ENCODE measurements at regions not wholly inside any gene's neighbourhood (a gene's known extent, or its start where the extent isn't known, plus 50 kb on each side); places are given as distances from the start of the nearest gene placed in this dataset.
A peak's percentile ranks its signal among the peaks of the same experiment; 100 is the strongest.

- 0 to 6% methylated on average over 1 to 4 of the region's 4 CpGs for WGBS, 2 experiments (ENCODE audit: low coverage in 1 of 2, low lambda C conversion rate in 2 of 2, missing lambda C conversion rate in 2 of 2)
- DNase-seq = peak; percentile 58
- H3K27ac ChIP-seq = no peak overlapping the region
Observed at GRCh38 chrX:63930140-63930539, 145.1 kb upstream of the ARHGEF9 start.

DNA sequence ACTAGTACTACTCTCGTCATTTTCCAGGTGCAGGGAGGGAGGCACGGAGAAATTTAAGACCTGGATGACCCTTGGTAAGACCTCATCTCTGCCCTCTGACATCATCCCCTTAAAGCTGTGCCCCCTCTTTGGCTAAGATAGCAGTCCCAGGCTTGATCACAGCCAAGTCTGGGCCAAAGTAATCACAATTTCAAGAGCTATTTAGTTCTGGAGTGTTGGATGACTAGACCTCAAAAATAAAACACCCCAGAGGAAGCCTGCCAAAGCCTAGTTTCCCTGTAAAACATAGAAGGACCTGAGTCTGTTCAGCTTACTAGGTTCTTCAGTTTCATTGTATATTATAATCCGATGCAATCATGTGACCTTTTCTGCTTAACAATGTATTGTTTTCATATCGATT lies 144.6 kb upstream of the ARHGEF9 start:
- Histone ChIP-seq H3K79me2 (ENCODE audit: insufficient read depth) (no peaks in the 10 kb centered on the region), H4K20me1 (ENCODE audit: insufficient read depth) (no peaks in the 10 kb centered on the region), H3K27ac (no peak overlapping the region), H3K9me3 (ENCODE audit: low read depth) (no peaks in the 10 kb centered on the region), H3F3A (ENCODE audit: insufficient read depth) (no peaks in the 10 kb centered on the region), H3K4me3 (no peak overlapping the region), H3K9me2 (ENCODE audit: insufficient read depth) (no peaks in the 10 kb centered on the region), H2AFZ (peak overlapping the region; percentile 53; the same call in 1 of the 2 replicates), H3K27me3 (replicated peaks; ENCODE audit: insufficient read depth) (no peaks in the 10 kb centered on the region), H3K9ac (no peak overlapping the region), H3K36me3 (ENCODE audit: low read depth) (no peaks in the 10 kb centered on the region), H3K4me2 (ENCODE audit: unreplicated experiment) (no peak overlapping the region), H3K4me1 (ENCODE audit: insufficient read depth) (no peaks in the 10 kb centered on the region)
- in situ Hi-C loops (cut with MboI) = no loop called here
- DNase-seq = no peak
- 49 to 76% methylated on average over 3 to 4 of the region's 4 CpGs for WGBS, 2 experiments (ENCODE audit: low coverage in 1 of 2, low lambda C conversion rate in 2 of 2, missing lambda C conversion rate in 2 of 2)
- TF ChIP-seq EZH2phosphoT487 (IDR thresholded peaks at IDR 0.05; ENCODE audit: insufficient read depth, low read depth) (no peak), EZH2 (IDR thresholded peaks at IDR 0.05; ENCODE audit: insufficient read depth, poor library complexity, severe bottlenecking) (no peak)

More at GRCh38 chrX:63930140-63930539, 145.1 kb upstream of the ARHGEF9 start:
- Histone ChIP-seq H3F3A (ENCODE audit: insufficient read depth) (no peaks in the 10 kb centered on the region), H3K36me3 (ENCODE audit: low read depth) (no peaks in the 10 kb centered on the region), H3K9me3 (ENCODE audit: low read depth) (no peaks in the 10 kb centered on the region), H4K20me1 (ENCODE audit: insufficient read depth) (no peaks in the 10 kb centered on the region), H3K4me1 (ENCODE audit: insufficient read depth) (no peaks in the 10 kb centered on the region), H3K4me3 (no peak overlapping the region), H3K9ac (no peak overlapping the region), H3K4me2 (ENCODE audit: unreplicated experiment) (no peak overlapping the region), H2AFZ (peak overlapping the region; percentile 53), H3K27me3 (replicated peaks; ENCODE audit: insufficient read depth) (no peaks in the 10 kb centered on the region), H3K79me2 (ENCODE audit: insufficient read depth) (no peaks in the 10 kb centered on the region), H3K9me2 (ENCODE audit: insufficient read depth) (no peaks in the 10 kb centered on the region)
- in situ Hi-C loops (cut with MboI) = no loop called here
- TF ChIP-seq EZH2 (IDR thresholded peaks at IDR 0.05; ENCODE audit: insufficient read depth, poor library complexity, severe bottlenecking) (no peak), EZH2phosphoT487 (IDR thresholded peaks at IDR 0.05; ENCODE audit: insufficient read depth, low read depth) (no peak)

DNA sequence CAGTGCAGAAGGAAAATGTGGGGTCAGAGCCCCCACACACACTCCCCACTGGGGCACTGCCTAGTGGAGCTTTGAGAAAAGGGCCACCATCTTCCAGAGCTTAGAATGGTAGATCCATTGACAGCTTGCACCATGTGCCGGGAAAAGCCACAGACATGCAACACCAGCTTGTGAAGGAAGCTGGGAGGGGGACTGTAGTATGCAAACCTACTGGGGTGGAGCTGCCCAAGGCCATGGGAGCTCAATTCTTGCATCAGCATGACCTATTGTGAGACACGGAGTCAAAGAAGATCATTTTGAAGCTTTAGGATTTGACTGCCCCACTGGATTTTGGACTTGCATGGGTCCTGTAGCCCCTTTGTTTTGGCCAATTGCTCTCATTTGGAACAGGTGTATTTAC lies 142.8 kb upstream of the ARHGEF9 start:
- no peaks in the 10 kb centered on the region for H3K9me2 ChIP-seq (ENCODE audit: insufficient read depth)
- no peaks in the 10 kb centered on the region for H3K9me3 ChIP-seq (ENCODE audit: low read depth)
- no peaks in the 10 kb centered on the region for H3K79me2 ChIP-seq (ENCODE audit: insufficient read depth)
- H2AFZ ChIP-seq = no peak overlapping the region
- H3F3A ChIP-seq (ENCODE audit: insufficient read depth) = no peaks in the 10 kb centered on the region
- H3K9ac ChIP-seq = no peak overlapping the region
- no peaks in the 10 kb centered on the region for H3K36me3 ChIP-seq (ENCODE audit: low read depth)
- in situ Hi-C loops (cut with MboI) = no loop called here
- H4K20me1 ChIP-seq (ENCODE audit: insufficient read depth) = no peaks in the 10 kb centered on the region
- H3K4me1 ChIP-seq (ENCODE audit: insufficient read depth) = no peaks in the 10 kb centered on the region
- H3K4me2 ChIP-seq (ENCODE audit: unreplicated experiment) = no peak overlapping the region
- H3K4me3 ChIP-seq = no peak overlapping the region
- TF ChIP-seq EZH2 (IDR thresholded peaks at IDR 0.05; ENCODE audit: insufficient read depth, poor library complexity, severe bottlenecking) = no peak
- TF ChIP-seq EZH2phosphoT487 (IDR thresholded peaks at IDR 0.05; ENCODE audit: insufficient read depth, low read depth) = no peak
- no peak overlapping the region for H3K27ac ChIP-seq
- WGBS, 2 experiments (ENCODE audit: low coverage in 1 of 2, low lambda C conversion rate in 2 of 2, missing lambda C conversion rate in 2 of 2) = 54 to 56% methylated on average over 1 to 2 of the region's 2 CpGs
- H3K27me3 ChIP-seq (replicated peaks; ENCODE audit: insufficient read depth) = no peaks in the 10 kb centered on the region
- no peak for DNase-seq

DNA sequence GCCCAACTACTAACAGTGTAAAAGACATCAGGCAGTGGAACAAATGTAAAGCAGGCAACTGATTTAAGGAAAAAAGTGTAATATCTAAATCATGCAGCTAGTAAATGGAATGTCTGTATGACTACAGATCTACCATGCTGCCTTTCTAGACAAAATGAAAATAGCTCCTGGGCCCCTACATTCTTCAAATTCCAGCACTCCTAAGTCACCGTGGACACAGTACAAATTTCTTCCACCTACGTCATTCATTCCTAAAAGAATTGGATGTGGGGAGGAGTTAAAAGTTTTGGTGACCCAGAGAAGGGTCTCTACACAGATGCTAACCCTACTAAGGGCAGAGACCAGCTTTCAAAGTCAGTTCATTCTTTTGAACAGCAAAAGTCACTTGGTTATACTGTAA lies 137.2 kb upstream of the ARHGEF9 start:
- WGBS, 2 experiments (ENCODE audit: low coverage in 1 of 2, low lambda C conversion rate in 2 of 2, missing lambda C conversion rate in 2 of 2) = 0 to 4% methylated on average over 2 of the region's 2 CpGs
- DNase-seq = peak; percentile 70

GRCh38 chrX:63920875-63921274 lies 135.9 kb upstream of the ARHGEF9 start:
- in situ Hi-C loops (cut with MboI) = no loop called here
- peak overlapping the region; percentile 73 for H3K27ac ChIP-seq

More for the DNA sequence above, 137.2 kb upstream of the ARHGEF9 start:
- Histone ChIP-seq H3K79me2 (ENCODE audit: insufficient read depth) (no peaks in the 10 kb centered on the region), H3K27ac (peak overlapping the region; percentile 73), H3K36me3 (ENCODE audit: low read depth) (no peaks in the 10 kb centered on the region), H3F3A (ENCODE audit: insufficient read depth) (peaks cover 18% of the 10 kb centered on the region), H4K20me1 (ENCODE audit: insufficient read depth) (no peaks in the 10 kb centered on the region), H3K9me3 (ENCODE audit: low read depth) (no peaks in the 10 kb centered on the region), H2AFZ (peak overlapping the region; percentile 62; the same call in 1 of the 2 replicates), H3K9me2 (ENCODE audit: insufficient read depth) (no peaks in the 10 kb centered on the region), H3K4me3 (no peak overlapping the region), H3K9ac (peak overlapping the region; percentile 18; the same call in 1 of the 2 replicates), H3K27me3 (replicated peaks; ENCODE audit: insufficient read depth) (no peaks in the 10 kb centered on the region), H3K4me1 (ENCODE audit: insufficient read depth) (peaks cover 32% of the 10 kb centered on the region), H3K4me2 (ENCODE audit: unreplicated experiment) (peak overlapping the region; percentile 42)
- TF ChIP-seq EZH2 (IDR thresholded peaks at IDR 0.05; ENCODE audit: insufficient read depth, poor library complexity, severe bottlenecking) (no peak), EZH2phosphoT487 (IDR thresholded peaks at IDR 0.05; ENCODE audit: insufficient read depth, low read depth) (no peak)
- in situ Hi-C loops (cut with MboI) = no loop called here

More at GRCh38 chrX:63920875-63921274, 135.9 kb upstream of the ARHGEF9 start:
- H3K4me3 ChIP-seq = no peak overlapping the region
- 60 to 62% methylated on average over 2 of the region's 2 CpGs for WGBS, 2 experiments (ENCODE audit: low coverage in 1 of 2, low lambda C conversion rate in 2 of 2, missing lambda C conversion rate in 2 of 2)
- no peaks in the 10 kb centered on the region for H3K9me2 ChIP-seq (ENCODE audit: insufficient read depth)
- no peaks in the 10 kb centered on the region for H3K36me3 ChIP-seq (ENCODE audit: low read depth)
- no peak for DNase-seq
- H3F3A ChIP-seq (ENCODE audit: insufficient read depth) = peaks cover 18% of the 10 kb centered on the region
- H3K9me3 ChIP-seq (ENCODE audit: low read depth) = no peaks in the 10 kb centered on the region
- no peaks in the 10 kb centered on the region for H4K20me1 ChIP-seq (ENCODE audit: insufficient read depth)
- no peak overlapping the region for H3K9ac ChIP-seq
- H3K4me1 ChIP-seq (ENCODE audit: insufficient read depth) = peaks cover 32% of the 10 kb centered on the region
- no peaks in the 10 kb centered on the region for H3K27me3 ChIP-seq (replicated peaks; ENCODE audit: insufficient read depth)
- no peak overlapping the region for H3K4me2 ChIP-seq (ENCODE audit: unreplicated experiment)
- TF ChIP-seq EZH2phosphoT487 (IDR thresholded peaks at IDR 0.05; ENCODE audit: insufficient read depth, low read depth) = no peak
- no peak for TF ChIP-seq EZH2 (IDR thresholded peaks at IDR 0.05; ENCODE audit: insufficient read depth, poor library complexity, severe bottlenecking)
- H2AFZ ChIP-seq = 0 out of 2 replicates have a peak overlapping the region, but pooled peaks have one; percentile 29
- no peaks in the 10 kb centered on the region for H3K79me2 ChIP-seq (ENCODE audit: insufficient read depth)

Measured in GM23248 (cell line).